ENCODE measurements at regions not wholly inside any gene's neighbourhood (a gene's known extent, or its start where the extent isn't known, plus 50 kb on each side); places are given as distances from the start of the nearest gene placed in this dataset.

GRCh38 chr10:130781623-130782022 lies 529.9 kb downstream of the TCERG1L start:
- Histone ChIP-seq H2BK15ac (ENCODE audit: low read depth, low read length) (no peak overlapping the region), H3K23ac (ENCODE audit: insufficient read length, low read depth, low read length) (no peak overlapping the region), H3K4ac (ENCODE audit: low read depth, low read length) (no peak overlapping the region), H2AFZ (ENCODE audit: low read length) (no peak overlapping the region), H3K79me1 (ENCODE audit: insufficient read depth, low read depth, low read length, poor library complexity, severe bottlenecking) (no peaks in the 10 kb centered on the region), H2AK5ac (ENCODE audit: insufficient read length, low read length) (no peak overlapping the region), H3K56ac (ENCODE audit: insufficient read length, low read depth, low read length) (no peak overlapping the region), H2BK12ac (ENCODE audit: insufficient read length, low read depth, low read length) (no peak overlapping the region), H3K18ac (ENCODE audit: insufficient read length, low read depth, low read length) (no peak overlapping the region), H4K91ac (ENCODE audit: insufficient read length, low read depth, low read length) (no peak overlapping the region), H3K79me2 (ENCODE audit: insufficient read depth, low read length) (no peaks in the 10 kb centered on the region), H2BK120ac (ENCODE audit: low read depth, low read length, poor library complexity, severe bottlenecking) (no peak overlapping the region), H3K4me1 (ENCODE audit: insufficient read depth, low read length) (no peaks in the 10 kb centered on the region), H3K27me3 (ENCODE audit: insufficient read depth, low read length) (no peaks in the 10 kb centered on the region), H3T11ph (ENCODE audit: low read length) (no peak overlapping the region), H3K9me3 (ENCODE audit: control insufficient read depth, low read depth, low read length) (no peaks in the 10 kb centered on the region), H4K20me1 (ENCODE audit: control insufficient read depth, insufficient read depth, insufficient read length) (peaks cover 3% of the 10 kb centered on the region), H2BK20ac (ENCODE audit: low read depth, low read length, poor library complexity, severe bottlenecking) (no peak overlapping the region), H3K4me2 (ENCODE audit: insufficient read depth, insufficient read length, low read length) (no peak overlapping the region), H2BK5ac (ENCODE audit: insufficient read length, low read length) (no peak overlapping the region), H3K27ac (ENCODE audit: insufficient read length, low read depth, low read length) (no peak overlapping the region), H4K5ac (ENCODE audit: insufficient read length, low read depth, low read length) (peak overlapping the region; percentile 45), H3K23me2 (ENCODE audit: insufficient read length, low read depth, low read length, poor library complexity, severe bottlenecking) (no peaks in the 10 kb centered on the region), H4K8ac (replicated peaks; ENCODE audit: insufficient read length, low read depth, low read length) (no peak overlapping the region), H3K9ac (ENCODE audit: extremely low read depth, insufficient read length, low read length) (no peak overlapping the region), H3K14ac (ENCODE audit: insufficient read depth, low read length) (no peak overlapping the region)
- 0 out of 4 replicates have a peak, but pooled peaks cover 2% of the 10 kb centered on the region in 2 experiments for H3K4me1 Mint-ChIP-seq
- TF ChIP-seq CTCF (conservative IDR thresholded peaks at IDR 0.05), result no peak
- no peaks in the 10 kb centered on the region for H3K27me3 Mint-ChIP-seq (ENCODE audit: low read depth)
- H3K27ac Mint-ChIP-seq, result no peak overlapping the region
- WGBS (ENCODE audit: extremely low coverage, insufficient read length, low lambda C conversion rate), result no CpG with 5 or more reads among the region's 7 CpGs
- H3K4me3 Mint-ChIP-seq, result no peak overlapping the region
- DNase-seq, result no peak
- H3K9me3 Mint-ChIP-seq, result no peaks in the 10 kb centered on the region
- H3K36me3 Mint-ChIP-seq (ENCODE audit: insufficient read depth in 1 of 3, low read depth in 3 of 3), result no peaks in the 10 kb centered on the region

Data from H9 (cell line).